Endothelial cell of umbilical vein (primary cell): ENCODE measurements at regions not wholly inside any gene's neighbourhood (a gene's known extent, or its start where the extent isn't known, plus 50 kb on each side); places are given as distances from the start of the nearest gene placed in this dataset.

Experiments used
- BruUV-seq: library from RNA; stranded (reverse); fragments of 400-500 nt; replicated peaks from 2 replicates; lab custom pipeline; 2021; lab: Mats Ljungman, UMichigan
- CTCF ChIA-PET: fragments of 300-600, 350-600 bp; sonication (Branson Sonifier 250); formaldehyde crosslinking; loops from one replicate; lab custom pipeline; 2021; ENCODE audit warnings: antibody characterized with exemption, inconsistent platforms; lab: Charles Lee
- POLR2A ChIA-PET: fragments of 300-600, 350-600 bp; sonication (Branson Sonifier 250); formaldehyde crosslinking; loops from one replicate; lab custom pipeline; 2021; ENCODE audit warnings: antibody characterized with exemption, inconsistent platforms; lab: Charles Lee
- DNase-seq: peaks from one replicate; pipeline ENCODE4 v3.0.0-alpha.2; 2011; ENCODE audit warnings: low read depth, low spot score
- FAIRE-seq: peaks from 2 replicates; lab custom pipeline; 2011; peaks lifted over from hg19 to GRCh38; lab: Jason Lieb, UNC
- H2AFZ ChIP-seq: 2 replicates; pipeline ENCODE4 v1.6.0; 2012; ENCODE audit warnings: low read depth, low read length, control low read depth, inconsistent platforms
- H3K27ac ChIP-seq: 2 replicates; pipeline ENCODE4 v1.5.1; 2011; ENCODE audit warnings: low read depth, mild to moderate bottlenecking, control low read depth, low read length, moderate library complexity; ENCODE audit not compliant: insufficient read depth
- H3K27me3 ChIP-seq, 2 experiments: 2 replicates each; pipeline versions ENCODE4 v1.6.0 to v1.6.1; 2011; ENCODE audit warnings: low read length in 2 of 2, mixed read lengths in 1 of 2; ENCODE audit not compliant: control insufficient read depth in 2 of 2, insufficient read depth in 2 of 2
- H3K36me3 ChIP-seq, 2 experiments: 2 replicates in 1 of 2; 3 replicates in 1 of 2; pipeline ENCODE4 v1.5.1; 2011; ENCODE audit warnings: low read length in 2 of 2, mild to moderate bottlenecking in 1 of 2, moderate library complexity in 1 of 2; ENCODE audit not compliant: control insufficient read depth in 2 of 2, insufficient read depth in 2 of 2; ENCODE audit errors: extremely low read depth in 1 of 2
- H3K4me1 ChIP-seq: 3 replicates; pipeline ENCODE4 v1.5.1; 2011; ENCODE audit warnings: mild to moderate bottlenecking, low read length; ENCODE audit not compliant: control insufficient read depth, insufficient read depth; ENCODE audit errors: extremely low read depth
- H3K4me2 ChIP-seq: 2 replicates; pipeline ENCODE4 v1.6.1; 2011; ENCODE audit warnings: low read length, control low read depth, mixed read lengths; ENCODE audit not compliant: insufficient read depth
- H3K4me3 ChIP-seq, 3 experiments: fragments of 200-600 bp in 1 of 3; sonication (generic), shearing (Covaris generic) in 1 of 3; replicated peaks in 1 of 3; 2 replicates each; pipeline ENCODE4 v1.5.1; 2011 to 2016; ENCODE audit warnings: control low read depth in 3 of 3, low read length in 3 of 3, mild to moderate bottlenecking in 2 of 3, inconsistent platforms in 1 of 3, low read depth in 1 of 3, moderate library complexity in 1 of 3; ENCODE audit not compliant: insufficient read depth in 1 of 3
- H3K79me2 ChIP-seq: 2 replicates; pipeline ENCODE4 v1.6.0; 2012; ENCODE audit warnings: low read length, inconsistent platforms; ENCODE audit not compliant: control insufficient read depth, insufficient read depth
- H3K9ac ChIP-seq: replicated peaks from 2 replicates; pipeline ENCODE3; 2011; ENCODE audit warnings: low read length, control low read depth; ENCODE audit not compliant: insufficient read depth; ENCODE audit errors: extremely low read depth
- H3K9me1 ChIP-seq: replicated peaks from 3 replicates; pipeline ENCODE4 v1.6.0; 2011; ENCODE audit warnings: mild to moderate bottlenecking, low read length; ENCODE audit not compliant: control insufficient read depth, insufficient read depth; ENCODE audit errors: extremely low read depth
- H3K9me3 ChIP-seq: replicated peaks from 2 replicates; pipeline ENCODE4 v1.5.1; 2012; ENCODE audit warnings: low read length, inconsistent platforms; ENCODE audit not compliant: control insufficient read depth, insufficient read depth
- H4K20me1 ChIP-seq: replicated peaks from 2 replicates; pipeline ENCODE3; 2011; ENCODE audit warnings: mild to moderate bottlenecking, low read length; ENCODE audit not compliant: control insufficient read depth, insufficient read depth; ENCODE audit errors: extremely low read depth
- EZH2 ChIP-seq: IDR thresholded peaks from 2 replicates; pipeline ENCODE4 v1.6.1; 2012; ENCODE audit warnings: borderline replicate concordance, low read depth, mild to moderate bottlenecking, moderate library complexity, low read length, inconsistent platforms; ENCODE audit not compliant: severe bottlenecking
- FOS ChIP-seq: IDR thresholded peaks from 2 replicates; pipeline ENCODE4 v1.6.1; 2011; ENCODE audit warnings: mild to moderate bottlenecking, low read length, moderate library complexity, borderline replicate concordance; ENCODE audit not compliant: insufficient read depth
- GATA2 ChIP-seq: IDR thresholded peaks from 2 replicates; pipeline ENCODE4 v1.7.0; 2011; ENCODE audit warnings: low read depth, mild to moderate bottlenecking, moderate library complexity, mixed read lengths, low read length; ENCODE audit not compliant: insufficient read length, insufficient read depth
- JUN ChIP-seq: IDR thresholded peaks from 2 replicates; pipeline ENCODE4 v1.6.1; 2011; ENCODE audit warnings: borderline replicate concordance, low read depth; ENCODE audit not compliant: insufficient read length, insufficient read depth
- MYC ChIP-seq: IDR thresholded peaks from one replicate; pipeline ENCODE4 v1.6.1; 2011; ENCODE audit warnings: mild to moderate bottlenecking, low read depth, low read length
- POLR2A ChIP-seq: IDR thresholded peaks from 2 replicates; pipeline ENCODE4 v1.6.1; 2012; ENCODE audit warnings: low read depth, mild to moderate bottlenecking, control low read depth, low read length
- POLR2AphosphoS5 ChIP-seq: IDR thresholded peaks from 2 replicates; pipeline ENCODE4 v1.6.1; 2012; ENCODE audit warnings: low read depth, mild to moderate bottlenecking, control low read depth, low read length, moderate library complexity; ENCODE audit not compliant: insufficient read depth
- dilution Hi-C: fragments of 300-500 bp; cut with MboI; formaldehyde crosslinking; loops from one replicate; pipeline ENCODE4 v1.15.0; 2019; ENCODE audit warnings: low sequenced_read_pairs; ENCODE audit not compliant: extremely low pct_ligation_motif_present
- intact Hi-C: fragments of 100-400 bp; cut with micrococcal nuclease; formaldehyde crosslinking; loops from one replicate; pipeline ENCODE4 v1.10.0; 2022
- TF ChIP-seq, protein P1 (sequence below), 2 donors: IDR thresholded peaks; 1 replicate in 1 of 2; 2 replicates in 1 of 2; pipeline ENCODE4 v1.5.1; 2011; ENCODE audit warnings: low read length in 2 of 2, mild to moderate bottlenecking in 2 of 2, moderate library complexity in 2 of 2, control low read depth in 1 of 2, inconsistent platforms in 1 of 2, low read depth in 1 of 2; ENCODE audit not compliant: insufficient read depth in 1 of 2; ENCODE audit errors: extremely low read depth in 1 of 2
- TF ChIP-seq, protein P2 (sequence below): IDR thresholded peaks from 2 replicates; pipeline ENCODE4 v1.6.1; 2011; ENCODE audit not compliant: insufficient read depth, insufficient read length

DNA sequence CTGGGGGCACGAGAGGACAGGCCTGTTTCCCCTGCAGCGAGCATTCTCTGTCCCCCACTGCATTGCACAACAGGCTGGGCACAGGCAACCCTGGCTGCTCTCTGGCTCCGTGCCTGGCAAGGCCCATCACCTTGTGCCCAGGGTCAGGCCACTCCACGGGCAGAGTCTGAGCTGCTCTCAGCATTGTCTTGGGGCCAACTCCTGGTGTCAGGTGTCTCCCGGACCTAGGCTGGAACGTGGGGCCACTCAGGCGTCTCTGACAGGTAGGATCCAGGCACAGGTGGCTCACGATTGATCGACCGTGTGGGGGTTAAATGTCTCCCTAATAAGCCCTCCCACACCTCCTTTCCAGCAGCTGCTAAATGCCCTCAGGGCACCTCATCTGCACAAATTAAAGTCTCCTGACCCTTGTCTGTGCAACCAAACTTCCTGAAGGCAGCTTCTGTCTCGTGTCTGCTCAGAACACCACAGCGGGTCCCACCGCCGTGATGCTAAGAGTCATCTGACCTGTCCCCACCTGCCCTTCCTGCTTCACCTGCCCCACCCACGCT lies 66.6 kb upstream of the GPC1 start:
- Histone ChIP-seq H3K9ac (no peak overlapping the region), H3K27me3 (no peaks in the 10 kb centered on the region), H3K4me2 (no peak overlapping the region), H2AFZ (no peak overlapping the region), H3K9me3 (no peaks in the 10 kb centered on the region), H3K4me1 (no peaks in the 10 kb centered on the region), H3K9me1 (no peaks in the 10 kb centered on the region), H3K36me3 (no peaks in the 10 kb centered on the region), H4K20me1 (no peaks in the 10 kb centered on the region), H3K4me3 (no peak overlapping the region), H3K27ac (no peak overlapping the region), H3K79me2 (no peaks in the 10 kb centered on the region)
- CTCF ChIA-PET = no interaction called here
- DNase-seq (no peak), FAIRE-seq (no peak)
- intact Hi-C loops = no loop called here
- no TSS peak for BruUV-seq
- dilution Hi-C loops = no loop called here
- TF ChIP-seq JUN (no peak), POLR2A (no peak), MYC (no peak), FOS (no peak), POLR2AphosphoS5 (no peak), GATA2 (no peak), EZH2 (no peak)
- TF ChIP-seq, protein P1, sequence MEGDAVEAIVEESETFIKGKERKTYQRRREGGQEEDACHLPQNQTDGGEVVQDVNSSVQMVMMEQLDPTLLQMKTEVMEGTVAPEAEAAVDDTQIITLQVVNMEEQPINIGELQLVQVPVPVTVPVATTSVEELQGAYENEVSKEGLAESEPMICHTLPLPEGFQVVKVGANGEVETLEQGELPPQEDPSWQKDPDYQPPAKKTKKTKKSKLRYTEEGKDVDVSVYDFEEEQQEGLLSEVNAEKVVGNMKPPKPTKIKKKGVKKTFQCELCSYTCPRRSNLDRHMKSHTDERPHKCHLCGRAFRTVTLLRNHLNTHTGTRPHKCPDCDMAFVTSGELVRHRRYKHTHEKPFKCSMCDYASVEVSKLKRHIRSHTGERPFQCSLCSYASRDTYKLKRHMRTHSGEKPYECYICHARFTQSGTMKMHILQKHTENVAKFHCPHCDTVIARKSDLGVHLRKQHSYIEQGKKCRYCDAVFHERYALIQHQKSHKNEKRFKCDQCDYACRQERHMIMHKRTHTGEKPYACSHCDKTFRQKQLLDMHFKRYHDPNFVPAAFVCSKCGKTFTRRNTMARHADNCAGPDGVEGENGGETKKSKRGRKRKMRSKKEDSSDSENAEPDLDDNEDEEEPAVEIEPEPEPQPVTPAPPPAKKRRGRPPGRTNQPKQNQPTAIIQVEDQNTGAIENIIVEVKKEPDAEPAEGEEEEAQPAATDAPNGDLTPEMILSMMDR (IDR thresholded peaks at IDR 0.05; ENCODE audit: extremely low read depth in 1 of 2, insufficient read depth in 1 of 2, low read depth in 1 of 2, low read length in 2 of 2) = no peak
- TF ChIP-seq, protein P2, sequence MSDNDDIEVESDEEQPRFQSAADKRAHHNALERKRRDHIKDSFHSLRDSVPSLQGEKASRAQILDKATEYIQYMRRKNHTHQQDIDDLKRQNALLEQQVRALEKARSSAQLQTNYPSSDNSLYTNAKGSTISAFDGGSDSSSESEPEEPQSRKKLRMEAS = no peak
- POLR2A ChIA-PET = no interaction called here
